Central memory CD8-positive, alpha-beta T cell (primary cell): ENCODE measurements at regions not wholly inside any gene's neighbourhood (a gene's known extent, or its start where the extent isn't known, plus 50 kb on each side); places are given as distances from the start of the nearest gene placed in this dataset.

Source experiments
- ATAC-seq: fragments of 150-1000 bp; cut with Tn5 transposase; replicated peaks from 2 replicates; pipeline ENCODE4 v1.10.0; 2022; ENCODE audit warnings: mild to moderate bottlenecking, moderate FRiP score, moderate number of reproducible peaks; ENCODE audit not compliant: poor library complexity, severe bottlenecking; ENCODE audit errors: extremely low read depth
- DNase-seq, 2 donors: peaks; one replicate each; pipeline ENCODE4 v3.0.0; 2021; ENCODE audit warnings: low spot score in 2 of 2
- H3K27ac Mint-ChIP-seq: one replicate; pipeline ENCODE4 v1.8.0; 2022; ENCODE audit warnings: low read depth, mild to moderate bottlenecking, moderate library complexity, mixed read lengths
- H3K27me3 Mint-ChIP-seq: one replicate; pipeline ENCODE4 v1.8.0; 2022; ENCODE audit warnings: mixed read lengths
- H3K36me3 Mint-ChIP-seq: one replicate; pipeline ENCODE4 v1.8.0; 2022; ENCODE audit warnings: mild to moderate bottlenecking, moderate library complexity, mixed read lengths; ENCODE audit not compliant: insufficient read depth
- H3K4me1 Mint-ChIP-seq: one replicate; pipeline ENCODE4 v1.8.0; 2022; ENCODE audit warnings: mixed read lengths
- H3K4me3 Mint-ChIP-seq: one replicate; pipeline ENCODE4 v1.8.0; 2022; ENCODE audit warnings: mild to moderate bottlenecking, moderate library complexity, mixed read lengths
- H3K9me3 Mint-ChIP-seq: one replicate; pipeline ENCODE4 v1.8.0; 2022; ENCODE audit warnings: mixed read lengths

DNA sequence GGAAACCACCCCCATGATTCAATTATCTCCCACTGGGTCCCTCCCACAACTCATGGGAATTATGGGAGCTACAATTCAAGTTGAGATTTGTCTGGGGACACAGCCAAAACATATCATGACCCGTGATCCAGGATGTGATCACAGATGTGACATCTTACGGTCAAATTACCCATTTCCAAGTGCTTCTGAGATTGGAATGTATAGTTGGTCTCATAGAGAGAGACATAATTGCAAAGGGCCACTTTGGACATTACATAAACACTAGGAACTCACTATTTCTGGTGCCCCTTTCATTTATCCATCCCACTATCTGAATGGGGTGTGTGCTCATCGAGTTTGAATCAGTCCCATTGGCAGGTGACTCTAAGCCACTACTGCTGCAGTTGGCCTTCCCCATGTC, 204.5 kb downstream of the PHLDA1 start:
- Mint-ChIP-seq H3K4me3 (no peak overlapping the region), H3K9me3 (no peaks in the 10 kb centered on the region), H3K27me3 (no peaks in the 10 kb centered on the region), H3K36me3 (no peaks in the 10 kb centered on the region), H3K27ac (no peak overlapping the region), H3K4me1 (no peaks in the 10 kb centered on the region)
- DNase-seq (no peak), ATAC-seq (no peak)

DNA sequence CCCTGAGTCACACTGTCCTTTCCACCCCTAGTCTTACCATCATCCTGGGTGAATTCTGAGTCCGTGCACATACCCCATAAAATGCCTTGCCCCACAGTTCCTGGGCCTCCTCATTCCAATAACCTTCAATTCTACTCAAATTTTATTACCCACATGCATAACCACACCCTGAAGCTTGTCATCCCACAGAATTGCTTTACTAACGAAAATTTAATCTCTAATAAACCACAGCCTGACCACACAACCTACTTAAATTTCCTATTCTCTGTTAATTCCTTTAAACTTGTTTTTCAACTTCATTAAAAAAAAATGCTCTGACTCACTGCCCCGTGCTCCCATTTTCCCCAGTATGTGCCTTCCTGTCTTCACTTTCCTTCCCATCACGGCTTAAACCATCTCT, 205.9 kb downstream of the PHLDA1 start:
- no peaks in the 10 kb centered on the region for H3K9me3 Mint-ChIP-seq
- ATAC-seq, result no peak
- no peaks in the 10 kb centered on the region for H3K36me3 Mint-ChIP-seq
- no peak overlapping the region for H3K4me3 Mint-ChIP-seq
- no peak for DNase-seq
- no peaks in the 10 kb centered on the region for H3K27me3 Mint-ChIP-seq
- H3K27ac Mint-ChIP-seq, result no peak overlapping the region
- no peaks in the 10 kb centered on the region for H3K4me1 Mint-ChIP-seq

DNA sequence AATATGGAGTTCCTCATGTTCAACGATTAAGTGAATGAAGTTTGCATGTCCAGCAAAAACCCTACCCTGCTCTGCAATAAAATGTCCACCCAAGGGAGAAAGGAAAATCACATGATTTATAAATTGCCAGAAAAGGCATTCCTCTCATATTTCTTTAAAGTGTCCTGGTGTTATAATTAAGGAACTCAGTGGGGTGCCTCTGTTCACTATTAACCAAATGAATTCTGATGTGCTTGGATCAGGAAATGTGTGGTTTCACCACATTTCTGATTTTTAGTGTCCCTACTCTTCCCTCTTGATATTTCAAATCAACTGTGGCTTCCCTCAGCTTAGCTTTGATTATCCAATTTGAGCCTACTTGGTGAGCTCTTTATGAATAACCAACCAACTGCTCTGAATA, 208.1 kb downstream of the PHLDA1 start:
- Mint-ChIP-seq H3K9me3 (no peaks in the 10 kb centered on the region), H3K4me1 (no peaks in the 10 kb centered on the region), H3K4me3 (no peak overlapping the region), H3K27me3 (no peaks in the 10 kb centered on the region), H3K27ac (no peak overlapping the region), H3K36me3 (no peaks in the 10 kb centered on the region)
- ATAC-seq (no peak), DNase-seq (no peak)

DNA sequence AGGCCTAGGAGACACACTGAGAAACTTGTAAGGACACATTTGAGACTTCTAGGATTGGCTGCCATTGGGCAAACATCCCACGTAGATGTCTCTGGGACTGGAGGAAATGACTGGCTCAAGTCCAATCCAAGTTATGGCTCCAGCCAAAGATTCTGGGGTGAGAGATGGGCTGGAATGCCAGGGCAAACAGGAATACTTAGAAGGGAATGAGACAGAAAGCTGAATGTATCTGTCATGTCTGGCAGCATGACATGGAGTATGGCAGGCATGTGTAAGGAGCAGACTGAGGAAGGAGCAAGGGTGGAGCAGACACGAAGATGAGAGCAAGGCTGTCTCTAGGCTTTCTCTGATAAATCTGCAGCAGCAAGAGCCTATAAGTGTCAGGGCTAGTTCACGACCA, 209.2 kb downstream of the PHLDA1 start:
- Mint-ChIP-seq H3K27me3 (no peaks in the 10 kb centered on the region), H3K27ac (no peak overlapping the region), H3K36me3 (no peaks in the 10 kb centered on the region), H3K9me3 (no peaks in the 10 kb centered on the region), H3K4me3 (no peak overlapping the region), H3K4me1 (no peaks in the 10 kb centered on the region)
- DNase-seq (no peak), ATAC-seq (no peak)

DNA sequence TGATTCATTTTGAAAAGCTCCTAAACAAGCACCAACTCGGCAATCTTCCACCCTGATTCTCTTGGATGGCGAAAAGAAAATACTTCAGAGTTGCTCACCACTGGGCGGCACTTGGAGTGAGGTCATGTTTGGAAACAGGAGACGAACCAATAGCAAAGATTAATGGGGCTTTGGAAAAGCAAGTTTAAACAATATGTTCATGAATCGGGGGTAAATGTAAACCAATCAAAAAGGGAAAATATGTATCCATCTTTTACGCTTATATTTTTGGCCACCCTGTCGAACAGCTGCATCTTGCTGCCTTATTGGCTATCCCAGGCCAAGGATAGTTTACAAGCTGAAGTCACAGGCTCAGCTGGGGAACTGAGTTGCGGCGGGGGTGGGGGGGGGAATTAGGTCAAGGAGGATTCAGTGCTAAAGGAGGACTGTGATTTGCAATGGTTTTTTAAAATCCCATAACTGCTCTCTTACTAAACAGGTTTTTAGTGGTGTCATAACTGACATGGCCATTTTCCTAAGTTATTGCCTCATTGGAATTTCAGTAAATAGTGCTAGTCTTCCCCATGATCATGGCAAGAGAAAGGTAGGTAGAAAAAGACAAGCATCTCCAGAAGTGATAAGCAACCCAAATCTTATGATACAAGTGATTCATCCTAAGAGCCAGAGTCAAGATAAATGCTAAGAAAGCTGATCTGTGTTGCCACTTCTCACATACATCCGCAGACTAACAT, 210.6 kb downstream of the PHLDA1 start:
- Mint-ChIP-seq H3K4me3 (no peak overlapping the region), H3K36me3 (no peaks in the 10 kb centered on the region), H3K9me3 (no peaks in the 10 kb centered on the region), H3K27ac (no peak overlapping the region), H3K27me3 (no peaks in the 10 kb centered on the region), H3K4me1 (no peaks in the 10 kb centered on the region)
- ATAC-seq (no peak), DNase-seq (no peak)

DNA sequence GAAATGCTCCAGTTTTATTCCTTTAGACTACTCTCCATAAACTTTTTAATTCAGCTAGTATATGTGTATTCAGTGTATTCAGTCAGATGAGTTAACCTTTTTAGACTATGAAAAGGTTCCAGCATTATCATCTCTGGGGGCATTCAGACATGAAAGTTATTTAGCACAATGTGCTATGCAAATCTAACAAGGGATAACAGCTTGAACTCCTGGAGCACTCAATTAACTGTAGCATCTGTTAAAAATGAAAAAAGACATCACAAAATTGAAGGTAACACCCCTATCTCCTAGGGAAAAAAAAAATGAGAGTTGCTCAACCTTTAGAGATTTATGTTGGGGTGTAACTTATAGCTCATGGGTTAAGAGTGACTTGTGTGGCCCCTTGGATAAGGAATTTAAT, 211.5 kb downstream of the PHLDA1 start:
- DNase-seq (no peak), ATAC-seq (no peak)
- no peak overlapping the region for H3K4me3 Mint-ChIP-seq
- no peaks in the 10 kb centered on the region for H3K9me3 Mint-ChIP-seq
- no peaks in the 10 kb centered on the region for H3K27me3 Mint-ChIP-seq
- H3K36me3 Mint-ChIP-seq, result no peaks in the 10 kb centered on the region
- H3K4me1 Mint-ChIP-seq, result no peaks in the 10 kb centered on the region
- no peak overlapping the region for H3K27ac Mint-ChIP-seq

DNA sequence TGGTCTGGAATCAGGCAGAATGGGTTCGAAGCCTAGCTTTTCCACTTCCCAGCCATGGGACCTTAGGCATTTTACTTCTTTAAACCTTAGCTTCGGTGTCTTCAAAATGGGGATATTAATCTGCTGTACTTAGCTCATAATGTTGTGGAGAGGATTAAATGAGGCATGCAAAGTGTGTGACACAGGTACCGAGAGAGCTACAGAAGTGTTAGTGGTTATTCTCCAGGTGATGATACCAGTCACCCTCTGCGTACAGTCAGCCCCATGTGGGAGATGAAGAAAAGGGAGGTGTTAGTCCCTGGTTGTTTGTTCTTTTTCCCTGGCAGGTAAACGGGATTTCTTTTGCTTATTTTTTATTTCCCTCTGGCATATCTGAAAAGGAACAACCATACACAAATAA, 212.1 kb downstream of the PHLDA1 start:
- ATAC-seq (no peak), DNase-seq (no peak)
- Mint-ChIP-seq H3K27ac (no peak overlapping the region), H3K4me1 (no peaks in the 10 kb centered on the region), H3K27me3 (no peaks in the 10 kb centered on the region), H3K4me3 (no peak overlapping the region), H3K9me3 (no peaks in the 10 kb centered on the region), H3K36me3 (no peaks in the 10 kb centered on the region)

DNA sequence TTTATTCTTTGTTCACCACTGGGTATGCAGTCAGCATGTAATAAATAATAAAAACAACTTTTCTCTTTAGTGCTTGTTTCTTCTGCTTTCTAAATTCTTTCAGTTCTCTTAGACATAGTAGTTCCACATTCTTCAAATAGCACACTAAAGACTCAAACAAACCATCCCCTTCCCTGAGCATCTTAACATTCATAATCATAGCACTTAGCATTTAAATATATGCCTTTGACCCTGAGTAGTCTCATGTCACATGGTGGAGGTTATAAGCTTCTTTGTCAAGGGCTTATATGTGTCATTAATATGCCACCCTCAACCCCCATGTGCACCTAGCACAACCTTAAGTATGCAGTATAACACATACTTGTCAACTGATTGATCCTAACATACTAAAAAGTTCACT, 212.7 kb downstream of the PHLDA1 start:
- no peak overlapping the region for H3K27ac Mint-ChIP-seq
- no peak overlapping the region for H3K4me3 Mint-ChIP-seq
- no peaks in the 10 kb centered on the region for H3K4me1 Mint-ChIP-seq
- DNase-seq (no peak), ATAC-seq (no peak)
- H3K36me3 Mint-ChIP-seq, result no peaks in the 10 kb centered on the region
- H3K27me3 Mint-ChIP-seq, result no peaks in the 10 kb centered on the region
- H3K9me3 Mint-ChIP-seq, result no peaks in the 10 kb centered on the region

DNA sequence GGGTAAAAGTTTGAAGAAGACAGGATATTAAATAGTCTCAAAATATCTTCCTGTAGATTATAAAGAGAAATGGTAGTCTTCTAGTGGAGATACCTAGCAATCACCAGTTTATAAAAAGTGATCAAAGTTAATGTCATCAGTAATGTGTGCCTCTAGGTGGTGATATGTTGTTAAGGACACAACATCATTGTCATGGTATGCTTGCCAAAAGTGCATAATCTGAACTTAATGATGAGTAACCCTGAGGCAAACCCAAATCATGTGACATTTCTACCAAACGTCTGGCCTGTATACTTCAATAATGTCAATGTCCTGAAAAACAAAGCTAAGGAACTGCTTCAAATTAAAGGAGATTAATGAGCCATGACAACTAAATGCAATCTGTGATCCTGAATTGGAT, 214.7 kb downstream of the PHLDA1 start:
- Mint-ChIP-seq H3K27ac (no peak overlapping the region), H3K4me3 (no peak overlapping the region), H3K27me3 (no peaks in the 10 kb centered on the region), H3K4me1 (peaks cover 3% of the 10 kb centered on the region), H3K36me3 (no peaks in the 10 kb centered on the region), H3K9me3 (no peaks in the 10 kb centered on the region)
- no peak for ATAC-seq
- DNase-seq, result no peak

DNA sequence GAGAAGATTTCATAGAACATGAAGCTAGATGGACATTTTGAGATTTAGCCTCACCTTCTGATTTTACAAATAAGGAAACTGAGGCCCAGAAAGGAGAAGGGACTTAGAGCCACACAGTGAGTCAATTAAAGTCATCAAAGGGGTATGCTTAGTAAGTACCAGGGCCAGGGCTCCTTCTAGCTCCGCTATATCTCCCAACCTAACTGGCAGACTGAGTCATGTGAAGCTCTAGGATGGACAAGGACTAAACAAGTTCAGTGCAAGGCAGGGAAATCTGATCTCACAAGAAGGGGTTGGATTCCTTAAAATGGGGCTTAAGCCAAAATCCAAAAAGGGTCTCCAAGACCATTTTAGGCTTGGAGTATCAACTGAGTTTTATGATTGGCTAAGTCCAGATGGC, 215.8 kb downstream of the PHLDA1 start:
- Mint-ChIP-seq H3K27ac (no peak overlapping the region), H3K36me3 (no peaks in the 10 kb centered on the region), H3K9me3 (no peaks in the 10 kb centered on the region), H3K4me1 (peaks cover 6% of the 10 kb centered on the region), H3K4me3 (no peak overlapping the region), H3K27me3 (no peaks in the 10 kb centered on the region)
- no peak for DNase-seq
- ATAC-seq, result no peak

DNA sequence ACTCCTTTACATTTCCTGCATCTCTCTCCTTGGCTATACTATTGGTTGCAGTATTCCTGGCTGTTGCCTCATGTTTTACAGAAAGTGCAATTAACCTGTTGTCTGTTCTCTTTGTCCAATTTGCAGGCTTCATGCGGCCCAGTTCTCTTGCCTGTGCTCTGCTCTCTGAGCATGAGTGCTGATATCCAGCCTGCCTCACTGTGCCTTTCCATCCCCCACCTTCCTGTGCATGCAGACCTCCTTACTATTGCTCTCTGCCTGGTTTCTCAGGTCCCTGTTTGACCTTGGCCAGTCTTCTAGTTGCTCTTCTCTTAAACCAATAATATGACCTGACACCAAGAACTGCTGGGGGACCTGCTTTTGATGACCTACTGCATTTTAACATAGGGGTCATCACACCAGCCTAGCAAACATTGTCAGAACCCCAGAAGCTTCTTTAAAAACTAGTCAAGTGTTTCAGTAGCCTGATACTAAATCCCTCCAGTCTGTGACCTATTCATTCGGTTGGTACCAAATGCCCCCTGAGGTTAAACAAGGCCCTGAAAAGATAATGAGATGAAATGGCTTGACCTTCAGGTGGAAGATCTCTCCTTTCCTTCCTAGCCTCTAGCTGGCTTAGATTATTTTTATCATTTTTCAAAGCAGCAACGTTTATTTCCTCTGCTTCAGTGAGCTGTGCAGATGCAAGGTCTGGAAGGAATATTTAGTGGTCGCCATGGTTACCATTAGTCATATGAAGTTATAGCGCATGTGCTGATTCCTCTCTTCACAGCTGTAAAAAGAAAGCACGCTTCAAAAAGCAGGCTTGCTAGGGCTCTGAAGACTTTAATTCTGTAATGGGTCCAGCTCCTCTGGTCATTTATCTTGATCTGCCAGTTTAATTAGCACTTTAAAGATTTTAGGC, 216.5 kb downstream of the PHLDA1 start:
- no peak for DNase-seq
- peak; percentile 72 for ATAC-seq
- no peak overlapping the region for H3K4me3 Mint-ChIP-seq
- H3K36me3 Mint-ChIP-seq, result no peaks in the 10 kb centered on the region
- no peaks in the 10 kb centered on the region for H3K27me3 Mint-ChIP-seq
- H3K27ac Mint-ChIP-seq, result peak overlapping the region; percentile 76
- H3K4me1 Mint-ChIP-seq, result peaks cover 6% of the 10 kb centered on the region
- no peaks in the 10 kb centered on the region for H3K9me3 Mint-ChIP-seq

DNA sequence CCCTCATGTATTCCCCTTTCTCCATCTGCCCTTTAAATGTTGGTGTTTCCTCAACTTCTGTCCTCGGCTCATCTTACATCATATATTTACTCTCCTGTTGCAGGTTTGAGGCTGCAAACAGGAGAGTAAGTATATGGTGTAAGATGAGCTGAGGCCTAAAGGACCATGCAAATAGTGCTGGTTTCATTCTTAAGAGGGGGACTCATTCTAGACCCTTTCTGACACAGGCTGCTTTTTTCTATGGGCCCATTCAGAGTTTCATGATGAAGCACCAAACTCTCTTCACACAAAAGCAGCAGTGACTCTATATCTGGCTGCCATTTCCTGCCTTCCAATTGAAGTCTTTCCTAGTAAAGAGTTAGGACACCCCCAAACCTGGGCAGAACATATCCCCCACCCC, 218.5 kb downstream of the PHLDA1 start:
- Mint-ChIP-seq H3K4me3 (no peak overlapping the region), H3K27ac (no peak overlapping the region), H3K9me3 (no peaks in the 10 kb centered on the region)

More for the DNA sequence above, 218.5 kb downstream of the PHLDA1 start:
- no peak for DNase-seq
- Mint-ChIP-seq H3K27me3 (no peaks in the 10 kb centered on the region), H3K4me1 (peaks cover 6% of the 10 kb centered on the region), H3K36me3 (no peaks in the 10 kb centered on the region)
- ATAC-seq, result no peak
